HCT116 (cell line): ENCODE measurements at regions not wholly inside any gene's neighbourhood (a gene's known extent, or its start where the extent isn't known, plus 50 kb on each side); places are given as distances from the start of the nearest gene placed in this dataset.

Experiments
- ATAC-seq: fragments of 200-7000 bp; cut with Tn5 transposase; 2 replicates; pipeline ENCODE4 v1.9.1; 2020; ENCODE audit warnings: mild to moderate bottlenecking, moderate library complexity
- BruUV-seq: library from RNA; stranded (reverse); fragments of 400-500 nt; replicated peaks from 2 replicates; lab custom pipeline; 2021; lab: Mats Ljungman, UMichigan
- CTCF ChIA-PET: fragments of 300-600 bp; sonication (Branson Sonifier 250); formaldehyde crosslinking; loops from one replicate; lab custom pipeline; 2021; ENCODE audit warnings: antibody characterized with exemption; lab: Charles Lee
- POLR2A ChIA-PET: fragments of 300-600, 350-600 bp; sonication (Branson Sonifier 250); formaldehyde crosslinking; loops from one replicate; lab custom pipeline; 2021; ENCODE audit warnings: antibody characterized with exemption; lab: Charles Lee
- RAD21 ChIA-PET, 2 experiments: fragments of 300-600 bp; sonication (Branson Sonifier 250); formaldehyde crosslinking; loops; one replicate each; lab custom pipeline; 2023; ENCODE audit warnings: low total read pairs in 2 of 2; ENCODE audit not compliant: uncharacterized antibody in 2 of 2, unreplicated experiment in 2 of 2, low non-redundant PET in 1 of 2; lab: Charles Lee
- DNase-seq: peaks from one replicate; pipeline ENCODE4 v3.0.0-alpha.2; 2010; ENCODE audit warnings: low read depth, low spot score
- H2AFZ ChIP-seq: fragments of 200-600 bp; shearing (Covaris generic), sonication (generic); 2 replicates; pipeline ENCODE4 v1.6.1; 2017; ENCODE audit warnings: low read depth, mixed run types, mixed read lengths, antibody characterized with exemption, low read length; ENCODE audit not compliant: poor library complexity, severe bottlenecking
- H3K27ac ChIP-seq: 2 replicates; pipeline ENCODE4 v1.5.1; 2012; ENCODE audit warnings: low read depth, low read length
- H3K27me3 ChIP-seq: fragments of 200-600 bp; sonication (generic); 2 replicates; pipeline ENCODE4 v1.6.1; 2016; ENCODE audit warnings: mixed run types, low read length, mixed read lengths; ENCODE audit not compliant: insufficient read depth
- H3K36me3 ChIP-seq, 2 experiments: fragments of 200-500 bp in 1 of 2; fragments of 200-600 bp in 1 of 2; sonication (Bioruptor generic) in 1 of 2; sonication (generic) in 1 of 2; 2 replicates each; pipeline versions ENCODE4 v1.5.1 to v1.6.1; 2014 to 2016; ENCODE audit warnings: low read length in 2 of 2, inconsistent platforms in 1 of 2, mixed read lengths in 1 of 2, mixed run types in 1 of 2; ENCODE audit not compliant: insufficient read depth in 2 of 2, control insufficient read depth in 1 of 2
- H3K4me1 ChIP-seq, 2 experiments: fragments of 200-600 bp in 1 of 2; sonication (generic) in 1 of 2; 2 replicates each; pipeline versions ENCODE4 v1.5.1 to v1.6.1; 2012 to 2017; ENCODE audit warnings: low read length in 2 of 2, inconsistent platforms in 1 of 2, mild to moderate bottlenecking in 1 of 2, mixed read lengths in 1 of 2, mixed run types in 1 of 2, moderate library complexity in 1 of 2; ENCODE audit not compliant: insufficient read depth in 2 of 2, control insufficient read depth in 1 of 2
- H3K4me2 ChIP-seq: fragments of 200-600 bp; sonication (generic); 2 replicates; pipeline ENCODE4 v1.6.1; 2017; ENCODE audit warnings: mixed run types, low read length, mixed read lengths
- H3K4me3 ChIP-seq, 2 experiments: fragments of 200-600 bp in 1 of 2; sonication (generic) in 1 of 2; replicated peaks in 1 of 2; 2 replicates each; pipeline ENCODE4 v1.5.1; 2011 to 2016; ENCODE audit warnings: low read length in 2 of 2, control low read depth in 1 of 2, low read depth in 1 of 2, mild to moderate bottlenecking in 1 of 2, mixed read lengths in 1 of 2, mixed run types in 1 of 2
- H3K79me2 ChIP-seq: fragments of 200-600 bp; sonication (generic); 2 replicates; pipeline ENCODE4 v1.6.1; 2017; ENCODE audit warnings: mild to moderate bottlenecking, mixed run types, low read length, moderate library complexity, mixed read lengths; ENCODE audit not compliant: insufficient read depth
- H3K9ac ChIP-seq: fragments of 200-600 bp; sonication (generic); 2 replicates; pipeline ENCODE4 v1.6.1; 2016; ENCODE audit warnings: low read length, mixed read lengths
- H3K9me2 ChIP-seq: fragments of 200-600 bp; sonication (generic), shearing (Covaris generic); 2 replicates; pipeline ENCODE4 v1.6.1; 2017; ENCODE audit warnings: mixed run types, mild to moderate bottlenecking, moderate library complexity; ENCODE audit not compliant: insufficient read depth
- H3K9me3 ChIP-seq, 2 experiments: fragments of 200-500 bp in 1 of 2; fragments of 200-600 bp in 1 of 2; sonication (Bioruptor generic) in 1 of 2; sonication (generic) in 1 of 2; 2 replicates each; pipeline ENCODE4 v1.6.1; 2014 to 2017; ENCODE audit warnings: low read length in 2 of 2, mixed read lengths in 2 of 2, inconsistent platforms in 1 of 2, low read depth in 1 of 2, mild to moderate bottlenecking in 1 of 2, mixed run types in 1 of 2, moderate library complexity in 1 of 2; ENCODE audit not compliant: control insufficient read depth in 1 of 2, insufficient read depth in 1 of 2
- H4K20me1 ChIP-seq: fragments of 200-600 bp; sonication (generic), shearing (Covaris generic); 2 replicates; pipeline ENCODE4 v1.6.1; 2017; ENCODE audit warnings: mixed run types, mild to moderate bottlenecking, moderate library complexity; ENCODE audit not compliant: insufficient read depth
- CBX3 ChIP-seq: IDR thresholded peaks from 2 replicates; pipeline ENCODE4 v1.6.1; 2012; ENCODE audit warnings: low read depth
- CEBPB ChIP-seq: IDR thresholded peaks from 2 replicates; pipeline ENCODE4 v1.6.1; 2012; ENCODE audit warnings: low read depth
- EZH2 ChIP-seq: fragments of 200-600 bp; sonication (generic); IDR thresholded peaks from 2 replicates; pipeline ENCODE4 v1.6.1; 2017; ENCODE audit warnings: antibody characterized with exemption, mixed run types
- EZH2phosphoT487 ChIP-seq: fragments of 200-600 bp; IDR thresholded peaks from 2 replicates; pipeline ENCODE4 v1.6.1; 2018; ENCODE audit warnings: antibody characterized with exemption, borderline replicate concordance
- FOSL1 ChIP-seq: IDR thresholded peaks from 2 replicates; pipeline ENCODE4 v1.6.1; 2012; ENCODE audit warnings: low read depth
- JUND ChIP-seq: IDR thresholded peaks from 2 replicates; pipeline ENCODE4 v1.6.1; 2012
- POLR2A ChIP-seq: IDR thresholded peaks from 2 replicates; pipeline ENCODE4 v1.7.0; 2011; ENCODE audit warnings: borderline replicate concordance; ENCODE audit not compliant: insufficient read depth, insufficient read length; ENCODE audit errors: extremely low read depth
- POLR2AphosphoS5 ChIP-seq: IDR thresholded peaks from 2 replicates; pipeline ENCODE4 v1.6.1; 2011; ENCODE audit warnings: mild to moderate bottlenecking, low read depth, low read length, moderate library complexity
- RAD21 ChIP-seq: IDR thresholded peaks from 2 replicates; pipeline ENCODE4 v1.6.1; 2012; ENCODE audit warnings: low read depth, mild to moderate bottlenecking
- SIN3A ChIP-seq: IDR thresholded peaks from 2 replicates; pipeline ENCODE4 v1.6.1; 2012; ENCODE audit warnings: low read depth
- SP1 ChIP-seq: IDR thresholded peaks from 2 replicates; pipeline ENCODE4 v1.6.1; 2012; ENCODE audit warnings: low read depth
- SRF ChIP-seq: IDR thresholded peaks from 2 replicates; pipeline ENCODE4 v1.6.1; 2012; ENCODE audit warnings: low read depth
- YY1 ChIP-seq: IDR thresholded peaks from 2 replicates; pipeline ENCODE4 v1.6.1; 2011; ENCODE audit warnings: low read length, low read depth, moderate library complexity, mild to moderate bottlenecking; ENCODE audit not compliant: insufficient replicate concordance; ENCODE audit errors: extremely low read depth
- ZFX ChIP-seq: fragments of 450-650 bp; IDR thresholded peaks from 2 replicates; pipeline ENCODE4 v1.6.1; 2017
- ZNF274 ChIP-seq: fragments of 200-500 bp; sonication (Bioruptor generic); IDR thresholded peaks from 2 replicates; pipeline ENCODE4 v1.6.1; 2014; ENCODE audit warnings: mild to moderate bottlenecking, low read depth, low read length, inconsistent platforms
- intact Hi-C: fragments of 100-400 bp; cut with micrococcal nuclease; formaldehyde crosslinking; loops from 2 replicates; pipeline ENCODE4 v1.10.0; 2022
- TF ChIP-seq, protein P1 (sequence below): IDR thresholded peaks from 2 replicates; pipeline ENCODE4 v1.6.1; 2012
- TF ChIP-seq, protein P2 (sequence below): IDR thresholded peaks from 2 replicates; pipeline ENCODE4 v1.6.1; 2012; ENCODE audit warnings: low read depth
- TF ChIP-seq, protein P3 (sequence below), 3 experiments: fragments of 200-600 bp in 1 of 3; sonication (generic) in 1 of 3; IDR thresholded peaks in 2 of 3; conservative IDR thresholded peaks in 1 of 3; 2 replicates each; pipeline ENCODE4 v1.5.1; 2012 to 2017; ENCODE audit warnings: low read depth in 2 of 3, low read length in 2 of 3, antibody characterized with exemption in 1 of 3, borderline replicate concordance in 1 of 3, control low read depth in 1 of 3, mild to moderate bottlenecking in 1 of 3, mixed read lengths in 1 of 3, mixed run types in 1 of 3, moderate library complexity in 1 of 3; ENCODE audit not compliant: insufficient read depth in 1 of 3

DNA sequence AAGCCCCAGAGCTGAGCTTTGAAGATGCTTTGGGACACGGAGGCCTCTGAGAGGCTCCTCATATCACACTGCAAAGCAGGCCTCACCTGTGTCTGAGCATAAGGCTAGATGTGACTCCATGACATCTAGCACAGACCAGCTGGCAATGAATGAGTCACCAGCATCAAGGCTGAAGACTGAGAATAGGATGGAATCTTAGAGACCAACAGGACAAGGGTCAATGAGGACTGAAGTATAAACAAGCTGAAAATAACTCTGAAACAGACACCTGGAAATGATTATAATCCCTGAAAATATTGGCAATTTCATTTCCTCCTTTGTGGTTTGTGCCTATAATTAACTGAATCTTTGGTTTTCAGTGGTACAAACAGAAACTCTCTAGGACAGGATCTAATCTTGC lies 87.1 kb upstream of the PRPS1 start (continued):
- TF ChIP-seq SRF (no peak), EZH2phosphoT487 (no peak), CEBPB (no peak), ZFX (no peak), POLR2AphosphoS5 (no peak), RAD21 (no peak), SP1 (no peak), JUND (no peak), CBX3 (no peak), SIN3A (no peak), FOSL1 (no peak), YY1 (no peak)
- TF ChIP-seq, protein P1, sequence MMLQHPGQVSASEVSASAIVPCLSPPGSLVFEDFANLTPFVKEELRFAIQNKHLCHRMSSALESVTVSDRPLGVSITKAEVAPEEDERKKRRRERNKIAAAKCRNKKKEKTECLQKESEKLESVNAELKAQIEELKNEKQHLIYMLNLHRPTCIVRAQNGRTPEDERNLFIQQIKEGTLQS: no peak

DNA sequence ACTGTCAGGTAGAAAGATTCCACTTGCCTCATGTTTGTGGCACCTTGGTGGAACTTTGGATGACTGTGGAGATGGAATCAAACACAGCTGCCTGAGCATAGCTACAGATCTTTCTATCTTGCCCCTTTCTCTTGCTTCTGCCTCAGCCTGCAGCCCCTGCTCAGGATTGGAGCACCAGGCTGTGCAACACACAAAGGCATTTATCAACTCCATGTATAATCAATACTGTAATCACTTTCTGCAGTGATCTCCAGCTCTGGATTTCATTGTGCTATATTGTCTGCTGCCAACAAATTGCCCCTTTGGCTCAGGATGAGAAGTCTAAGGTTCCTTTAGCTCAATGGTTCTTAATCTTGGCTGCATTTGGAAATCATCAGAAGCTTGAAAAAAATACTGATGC lies 86.3 kb upstream of the PRPS1 start:
- Histone ChIP-seq H2AFZ (no peak overlapping the region), H3K4me2 (no peak overlapping the region), H3K4me3 (no peak overlapping the region), H3K79me2 (no peaks in the 10 kb centered on the region), H4K20me1 (no peaks in the 10 kb centered on the region), H3K27ac (no peak overlapping the region), H3K36me3 (no peaks in the 10 kb centered on the region), H3K9me2 (no peaks in the 10 kb centered on the region), H3K9me3 (no peaks in the 10 kb centered on the region), H3K9ac (no peak overlapping the region), H3K27me3 (no peaks in the 10 kb centered on the region), H3K4me1 (no peaks in the 10 kb centered on the region)
- ATAC-seq: no peak
- intact Hi-C loops: loop anchor here (5.0 kb wide), 1 partner anchor 235 kb away; the partner anchor contains the start of genes NCBP2L and TSC22D3
- ChIA-PET POLR2A (no interaction called here), CTCF (interaction anchor here (0.6 to 1.6 kb wide), 4 partner anchors 59 to 235 kb away, joined by 3 to 10 read pairs (median 3); partner anchors contain the start of gene NCBP2L), RAD21 (interaction anchor here (0.7 to 1.2 kb wide), 2 partner anchors 190 to 235 kb away, joined by 3 read pairs; partner anchors contain the start of gene NCBP2L (in 1 of the 2))
- no peak for DNase-seq
- BruUV-seq: no TSS peak
- TF ChIP-seq POLR2A: no peak
- no peak for TF ChIP-seq RAD21
- TF ChIP-seq SIN3A: no peak
- no peak for TF ChIP-seq EZH2phosphoT487
- no peak for TF ChIP-seq SRF
- TF ChIP-seq POLR2AphosphoS5: no peak
- TF ChIP-seq ZNF274: no peak
- TF ChIP-seq, protein P2, sequence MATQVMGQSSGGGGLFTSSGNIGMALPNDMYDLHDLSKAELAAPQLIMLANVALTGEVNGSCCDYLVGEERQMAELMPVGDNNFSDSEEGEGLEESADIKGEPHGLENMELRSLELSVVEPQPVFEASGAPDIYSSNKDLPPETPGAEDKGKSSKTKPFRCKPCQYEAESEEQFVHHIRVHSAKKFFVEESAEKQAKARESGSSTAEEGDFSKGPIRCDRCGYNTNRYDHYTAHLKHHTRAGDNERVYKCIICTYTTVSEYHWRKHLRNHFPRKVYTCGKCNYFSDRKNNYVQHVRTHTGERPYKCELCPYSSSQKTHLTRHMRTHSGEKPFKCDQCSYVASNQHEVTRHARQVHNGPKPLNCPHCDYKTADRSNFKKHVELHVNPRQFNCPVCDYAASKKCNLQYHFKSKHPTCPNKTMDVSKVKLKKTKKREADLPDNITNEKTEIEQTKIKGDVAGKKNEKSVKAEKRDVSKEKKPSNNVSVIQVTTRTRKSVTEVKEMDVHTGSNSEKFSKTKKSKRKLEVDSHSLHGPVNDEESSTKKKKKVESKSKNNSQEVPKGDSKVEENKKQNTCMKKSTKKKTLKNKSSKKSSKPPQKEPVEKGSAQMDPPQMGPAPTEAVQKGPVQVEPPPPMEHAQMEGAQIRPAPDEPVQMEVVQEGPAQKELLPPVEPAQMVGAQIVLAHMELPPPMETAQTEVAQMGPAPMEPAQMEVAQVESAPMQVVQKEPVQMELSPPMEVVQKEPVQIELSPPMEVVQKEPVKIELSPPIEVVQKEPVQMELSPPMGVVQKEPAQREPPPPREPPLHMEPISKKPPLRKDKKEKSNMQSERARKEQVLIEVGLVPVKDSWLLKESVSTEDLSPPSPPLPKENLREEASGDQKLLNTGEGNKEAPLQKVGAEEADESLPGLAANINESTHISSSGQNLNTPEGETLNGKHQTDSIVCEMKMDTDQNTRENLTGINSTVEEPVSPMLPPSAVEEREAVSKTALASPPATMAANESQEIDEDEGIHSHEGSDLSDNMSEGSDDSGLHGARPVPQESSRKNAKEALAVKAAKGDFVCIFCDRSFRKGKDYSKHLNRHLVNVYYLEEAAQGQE: no peak
- no peak for TF ChIP-seq YY1
- TF ChIP-seq, protein P3, sequence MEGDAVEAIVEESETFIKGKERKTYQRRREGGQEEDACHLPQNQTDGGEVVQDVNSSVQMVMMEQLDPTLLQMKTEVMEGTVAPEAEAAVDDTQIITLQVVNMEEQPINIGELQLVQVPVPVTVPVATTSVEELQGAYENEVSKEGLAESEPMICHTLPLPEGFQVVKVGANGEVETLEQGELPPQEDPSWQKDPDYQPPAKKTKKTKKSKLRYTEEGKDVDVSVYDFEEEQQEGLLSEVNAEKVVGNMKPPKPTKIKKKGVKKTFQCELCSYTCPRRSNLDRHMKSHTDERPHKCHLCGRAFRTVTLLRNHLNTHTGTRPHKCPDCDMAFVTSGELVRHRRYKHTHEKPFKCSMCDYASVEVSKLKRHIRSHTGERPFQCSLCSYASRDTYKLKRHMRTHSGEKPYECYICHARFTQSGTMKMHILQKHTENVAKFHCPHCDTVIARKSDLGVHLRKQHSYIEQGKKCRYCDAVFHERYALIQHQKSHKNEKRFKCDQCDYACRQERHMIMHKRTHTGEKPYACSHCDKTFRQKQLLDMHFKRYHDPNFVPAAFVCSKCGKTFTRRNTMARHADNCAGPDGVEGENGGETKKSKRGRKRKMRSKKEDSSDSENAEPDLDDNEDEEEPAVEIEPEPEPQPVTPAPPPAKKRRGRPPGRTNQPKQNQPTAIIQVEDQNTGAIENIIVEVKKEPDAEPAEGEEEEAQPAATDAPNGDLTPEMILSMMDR (IDR thresholded peaks at IDR 0.05 in 2 of 3, conservative IDR thresholded peaks at IDR 0.05 in 1 of 3; ENCODE audit: borderline replicate concordance in 1 of 3, insufficient read depth in 1 of 3, low read depth in 2 of 3, low read length in 2 of 3): no peak
- TF ChIP-seq CBX3: no peak
- TF ChIP-seq ZFX: no peak
- TF ChIP-seq EZH2: no peak
- TF ChIP-seq CEBPB: no peak
- no peak for TF ChIP-seq JUND
